Right lung (tissue), 2 donors: ENCODE measurements at regions not wholly inside any gene's neighbourhood (a gene's known extent, or its start where the extent isn't known, plus 50 kb on each side); places are given as distances from the start of the nearest gene placed in this dataset.

Source experiments
- DNase-seq, 2 donors: peaks; one replicate each; pipeline ENCODE4 v3.0.0-alpha.2; 2013

DNA sequence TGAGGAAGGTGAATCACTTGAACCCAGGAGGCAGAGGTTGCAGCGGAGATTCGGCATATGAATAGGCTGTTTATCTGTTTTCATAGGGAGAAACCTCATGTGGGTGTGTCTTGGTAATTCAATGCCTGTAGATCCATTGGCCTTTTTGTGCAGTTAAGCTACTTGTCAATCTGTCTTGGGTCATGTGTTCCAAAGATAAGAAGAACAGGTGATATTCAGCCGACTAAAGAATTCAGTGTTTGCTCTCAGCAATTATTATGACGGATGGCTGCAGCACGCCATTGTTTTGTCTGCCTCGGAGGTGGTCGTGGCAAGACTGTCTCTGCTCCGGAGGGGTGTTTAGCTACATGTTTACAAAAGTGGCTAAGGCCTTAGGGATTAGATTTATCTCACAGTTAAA, 573.0 kb upstream of the PCDH9 start:
- DNase-seq: no peak

DNA sequence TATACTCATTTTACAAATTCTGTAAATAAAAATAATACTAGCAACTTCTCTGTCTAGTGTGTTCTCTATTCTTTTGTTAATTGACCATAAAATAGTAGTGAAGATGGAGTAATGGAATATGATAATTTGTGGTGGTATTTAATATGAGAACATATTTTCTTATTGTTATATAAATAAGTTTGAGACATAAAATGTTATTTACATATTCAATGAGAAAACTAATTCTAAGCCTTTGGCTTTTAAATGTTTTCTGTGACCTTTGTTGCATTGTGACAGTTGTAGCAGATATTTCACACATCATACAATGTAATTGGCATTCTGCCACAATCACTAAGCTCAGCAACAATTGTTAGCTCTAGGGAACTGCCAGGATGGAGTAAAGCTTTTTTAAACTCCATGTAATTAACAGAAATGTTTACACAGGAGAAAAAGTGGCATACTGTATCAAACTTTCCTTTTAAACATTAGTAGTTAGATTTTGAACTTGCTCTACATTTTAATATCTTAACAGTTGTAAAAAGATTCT, 562.1 kb upstream of the PCDH9 start:
- DNase-seq: peak; percentile 69 to 85

DNA sequence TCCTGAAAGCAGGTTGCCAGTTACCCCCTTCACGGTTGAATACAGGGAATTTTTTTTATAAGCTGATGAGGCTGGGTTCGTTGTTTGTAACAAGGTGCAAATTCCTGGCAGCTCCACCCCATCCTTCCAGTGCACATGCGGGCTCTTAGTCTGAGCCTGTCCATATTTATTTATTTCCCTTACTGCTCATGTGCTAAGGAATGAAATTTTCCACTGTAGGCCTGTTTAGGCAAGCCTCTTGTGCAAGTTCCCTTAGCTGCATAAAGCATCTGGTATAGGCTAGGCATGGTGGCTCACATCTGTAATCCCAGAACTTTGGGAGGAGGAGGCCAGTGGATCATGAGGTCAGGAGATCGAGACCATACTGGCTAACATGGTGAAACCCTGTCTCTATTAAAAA, 560.9 kb upstream of the PCDH9 start:
- DNase-seq: no peak

DNA sequence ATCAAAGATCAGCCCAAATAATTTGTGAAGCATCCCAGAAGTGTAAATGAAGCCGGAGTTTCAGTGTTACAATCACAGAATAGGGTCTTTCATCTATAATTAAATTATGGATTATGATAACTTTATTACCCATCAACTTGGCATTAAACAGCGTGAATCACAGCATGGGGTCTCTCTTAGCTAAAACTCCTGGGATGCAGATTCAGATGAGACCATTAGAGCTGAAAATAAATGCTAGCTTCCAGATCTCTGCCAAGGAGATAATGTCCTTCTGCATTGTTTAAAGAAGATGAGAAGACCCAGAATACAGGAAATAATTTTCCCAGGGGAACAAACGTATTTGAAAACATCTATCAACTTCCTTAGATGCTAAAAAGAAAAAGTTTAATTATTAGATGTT, 546.0 kb upstream of the PCDH9 start:
- DNase-seq: no peak

DNA sequence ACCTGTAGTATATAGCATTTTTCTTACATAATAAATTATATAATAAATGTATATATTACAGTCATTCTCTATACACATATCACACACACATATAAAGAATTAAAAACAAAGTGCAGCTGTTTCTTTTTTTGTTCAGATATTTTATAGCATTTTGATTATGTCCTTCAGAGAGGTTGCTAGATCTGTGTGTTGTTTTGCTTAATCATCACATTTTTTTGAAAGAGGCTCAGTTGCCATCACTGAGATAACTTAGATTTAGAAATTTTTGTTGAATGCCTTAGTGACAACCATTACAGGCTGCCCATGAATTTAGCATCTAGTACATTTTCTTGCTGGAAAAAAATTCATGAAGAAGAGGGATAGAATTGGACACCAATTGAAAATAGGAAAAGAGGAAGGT, 545.2 kb upstream of the PCDH9 start:
- no peak for DNase-seq

DNA sequence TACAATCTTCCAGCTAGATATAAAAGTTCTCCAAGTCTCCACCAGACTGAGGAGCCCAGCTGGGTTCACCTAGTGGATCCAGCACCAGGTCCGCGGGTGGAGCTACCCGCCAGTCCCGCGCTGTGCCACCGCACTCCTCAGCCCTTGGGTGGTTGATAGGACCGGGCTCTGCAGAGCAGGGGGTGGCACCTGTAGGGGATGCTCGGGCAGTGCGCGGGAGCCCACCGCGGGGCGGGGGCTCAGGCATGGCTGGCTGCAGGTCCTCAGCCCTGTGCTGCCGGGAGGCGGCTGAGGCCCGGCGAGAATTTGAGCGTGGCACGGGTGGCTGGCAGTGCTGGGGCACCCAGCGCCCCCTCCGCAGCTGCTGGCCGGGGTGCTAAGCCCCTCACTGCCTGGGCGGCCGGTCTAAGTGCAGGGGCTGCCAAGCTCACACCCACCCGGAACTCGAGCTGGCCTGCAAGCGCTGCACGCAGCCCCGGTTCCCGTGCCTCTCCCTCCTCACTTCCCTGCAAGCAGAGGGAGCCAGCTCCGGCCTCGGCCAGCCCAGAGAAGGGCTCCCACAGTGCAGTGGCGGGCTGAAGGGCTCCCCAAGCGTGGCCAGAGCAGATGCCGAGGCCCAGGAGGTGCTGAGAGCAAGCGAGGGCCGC, 542.8 kb upstream of the PCDH9 start:
- DNase-seq: no peak

DNA sequence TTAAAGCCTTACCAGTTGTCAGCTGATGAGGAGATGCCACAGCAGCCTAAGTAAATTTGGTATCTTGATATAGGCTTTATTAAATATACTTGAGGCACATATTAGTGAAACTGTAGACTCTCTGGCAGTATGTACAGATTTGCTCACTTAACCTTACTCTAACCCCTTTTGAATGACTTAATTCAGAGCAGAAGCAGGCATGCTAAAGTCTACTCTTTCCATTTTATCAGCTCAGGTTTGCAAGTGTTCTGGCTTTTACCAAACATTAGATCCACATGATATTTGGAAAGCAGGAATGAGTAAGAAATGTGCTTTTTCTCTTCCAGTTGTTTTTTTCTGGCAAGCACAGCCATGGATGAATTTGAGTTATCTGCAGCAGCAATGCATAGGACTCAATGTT, 541.0 kb upstream of the PCDH9 start:
- DNase-seq: no peak

DNA sequence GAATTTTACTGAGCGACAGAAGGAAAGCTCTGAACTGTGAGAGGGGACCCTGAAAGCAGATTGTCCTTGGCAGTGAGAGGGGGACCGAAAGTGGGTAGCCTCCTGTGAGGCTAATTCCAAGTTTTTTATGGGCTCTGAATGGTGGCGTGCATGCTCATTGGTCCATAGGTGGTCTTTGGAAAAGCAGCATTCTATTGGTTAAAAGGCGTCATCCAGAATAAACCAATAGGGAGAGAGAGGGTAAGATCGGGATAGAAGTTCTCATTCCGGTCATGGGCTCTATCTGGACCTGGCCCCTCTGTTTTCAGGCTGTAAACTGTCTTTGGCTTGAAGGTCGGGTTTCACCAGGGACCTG, 539.8 kb upstream of the PCDH9 start:
- no peak for DNase-seq

DNA sequence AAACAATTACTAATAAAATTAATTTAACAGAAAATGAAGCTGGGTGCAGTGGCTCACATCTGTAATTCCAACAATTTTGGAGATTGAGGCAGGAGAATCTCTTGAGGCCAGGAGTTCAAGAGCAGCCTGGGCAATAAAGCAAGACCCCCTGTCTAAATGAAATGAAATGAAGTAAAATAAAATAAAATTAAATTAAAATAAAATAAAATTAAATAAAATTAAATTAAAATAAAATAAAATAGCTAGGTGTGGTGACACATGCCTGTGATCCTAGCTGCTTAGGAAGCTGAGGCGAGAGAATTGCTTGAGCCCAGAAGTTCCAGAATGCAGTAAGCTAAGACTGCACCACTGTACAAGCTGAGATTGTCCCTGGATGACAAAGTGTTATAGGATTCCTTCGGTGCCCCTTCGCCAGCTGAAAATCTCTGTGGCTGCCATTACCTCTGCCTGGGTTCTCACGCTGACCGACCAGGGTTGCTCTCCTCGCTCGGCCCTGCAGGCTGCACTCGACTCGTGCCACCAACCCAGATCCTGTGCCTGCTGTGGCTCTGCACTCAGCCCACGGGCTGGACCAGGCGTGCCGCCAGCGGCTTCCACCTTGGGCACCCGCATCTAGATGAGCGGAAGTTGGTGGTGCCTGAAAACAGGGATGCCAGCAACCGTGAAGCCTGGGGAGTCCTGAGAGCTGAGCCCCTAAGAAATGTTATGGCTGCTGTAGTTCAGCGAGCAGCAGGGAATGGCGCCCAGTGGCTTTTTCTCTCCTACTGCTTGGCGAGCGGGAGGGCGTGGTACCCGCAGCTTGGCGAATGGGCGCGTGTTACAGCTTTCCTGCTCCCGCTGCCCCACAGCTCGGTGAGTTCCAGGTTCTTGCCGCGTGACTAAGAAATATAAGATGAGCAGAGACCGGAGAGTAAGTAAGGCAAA, 539.2 kb upstream of the PCDH9 start:
- DNase-seq: no peak

DNA sequence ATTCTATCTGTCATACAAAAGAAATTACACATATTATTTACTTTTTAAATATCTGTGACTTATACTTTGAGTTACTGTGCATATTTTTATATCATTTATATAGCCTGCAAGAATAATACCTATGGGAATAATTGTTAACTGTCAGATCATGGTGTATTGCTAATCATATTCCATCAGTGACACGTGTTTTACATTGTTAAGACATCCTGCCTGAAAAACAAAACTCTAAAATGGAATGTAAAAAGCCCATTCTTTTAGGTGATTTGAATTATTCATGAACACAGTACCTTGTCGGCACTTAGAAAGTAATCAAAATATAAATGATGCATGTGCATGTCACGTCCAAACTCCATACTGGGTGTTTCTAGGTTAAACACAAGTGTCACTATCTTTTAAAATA, 533.8 kb upstream of the PCDH9 start:
- no peak for DNase-seq

DNA sequence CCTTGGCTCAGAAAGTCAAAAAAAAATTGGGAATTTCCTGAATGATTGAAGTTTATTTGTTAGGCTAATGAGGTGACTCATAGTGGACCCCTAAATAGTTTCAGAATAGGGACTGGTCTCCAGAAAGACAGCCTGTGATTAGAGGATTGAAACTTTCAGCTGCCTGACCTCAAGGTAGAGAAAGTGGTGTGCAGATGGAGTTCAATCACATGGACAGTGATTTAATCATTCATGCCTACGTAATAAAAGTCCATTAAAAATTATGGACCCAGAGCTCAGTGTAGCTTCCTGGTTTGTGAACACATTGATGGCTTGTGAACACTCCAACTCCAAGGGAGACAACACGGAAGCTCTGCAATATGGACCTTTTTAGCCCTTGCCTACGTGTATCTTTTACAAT, 533.2 kb upstream of the PCDH9 start:
- no peak for DNase-seq

DNA sequence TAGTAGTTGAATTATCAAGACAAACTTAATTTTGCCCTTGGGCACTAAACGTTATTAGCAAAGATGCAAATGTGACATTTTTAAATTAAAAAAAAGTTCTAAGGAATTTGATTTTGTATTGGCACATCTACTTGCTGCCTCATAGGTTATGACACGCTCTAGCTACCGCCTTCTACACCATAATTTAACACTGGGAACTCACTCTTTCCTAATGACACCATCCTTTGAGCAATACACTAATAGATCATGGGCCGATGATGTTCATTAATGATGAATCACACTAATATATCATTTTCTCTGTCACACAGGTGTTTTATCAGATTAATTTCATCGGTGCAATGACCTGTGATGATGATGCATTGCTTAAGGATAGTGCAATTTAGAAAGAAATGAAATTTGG, 528.8 kb upstream of the PCDH9 start:
- no peak for DNase-seq

DNA sequence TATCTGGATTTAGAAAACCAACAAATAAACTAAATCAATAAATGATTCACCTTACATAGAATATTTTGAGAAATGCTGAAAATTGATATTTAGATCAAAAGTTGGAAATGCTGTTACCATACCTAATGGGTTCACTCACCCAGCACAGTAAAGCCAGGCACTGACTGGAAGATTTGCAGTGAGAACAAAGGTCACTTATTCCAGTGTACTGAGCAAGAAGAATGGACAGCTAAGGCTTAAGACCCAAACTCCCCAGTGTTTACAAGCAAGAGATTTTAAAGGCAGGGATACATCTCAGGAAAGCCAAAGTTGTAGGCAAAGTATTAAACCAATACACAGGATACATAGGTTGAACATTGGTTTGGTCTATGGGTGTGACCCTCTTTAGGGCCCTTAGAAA, 523.9 kb upstream of the PCDH9 start:
- DNase-seq: no peak

DNA sequence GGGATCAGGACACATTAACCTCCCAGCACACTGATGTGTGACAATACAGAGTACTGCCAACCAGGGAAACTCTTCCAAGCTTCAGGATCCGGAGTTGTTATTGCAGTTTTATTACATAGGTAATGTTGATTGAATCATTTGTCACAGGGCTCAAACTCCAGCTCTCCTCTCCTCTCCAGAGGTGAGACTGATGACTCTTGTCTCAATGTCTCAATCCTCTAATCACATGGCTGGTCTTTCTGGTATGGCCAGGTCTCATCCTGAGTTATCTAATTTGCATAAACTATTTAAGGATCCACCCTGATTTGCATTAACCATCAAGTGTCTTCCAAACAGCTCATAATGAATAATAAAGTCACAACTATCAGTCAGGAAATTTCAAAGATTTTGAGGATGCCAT, 522.6 kb upstream of the PCDH9 start:
- no peak for DNase-seq

DNA sequence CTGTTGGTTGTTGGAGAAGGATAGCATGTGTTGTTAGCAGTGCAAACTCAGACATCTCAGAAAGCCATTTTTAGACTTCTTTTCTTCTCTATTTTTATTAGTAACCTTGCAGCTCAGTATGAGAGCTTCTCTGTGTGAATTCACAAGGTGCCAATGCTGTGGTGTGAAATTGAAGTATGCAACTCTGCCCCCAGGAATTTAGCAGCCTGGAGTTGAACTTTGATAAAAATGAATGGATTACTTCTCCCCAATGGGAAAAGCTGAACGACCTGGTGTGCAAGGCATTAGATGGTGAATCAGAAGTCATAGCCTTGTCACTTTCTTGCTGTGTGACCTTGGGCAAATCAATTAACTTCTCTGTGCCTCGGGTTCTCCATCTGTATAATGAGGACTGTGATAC, 512.3 kb upstream of the PCDH9 start:
- DNase-seq: no peak

DNA sequence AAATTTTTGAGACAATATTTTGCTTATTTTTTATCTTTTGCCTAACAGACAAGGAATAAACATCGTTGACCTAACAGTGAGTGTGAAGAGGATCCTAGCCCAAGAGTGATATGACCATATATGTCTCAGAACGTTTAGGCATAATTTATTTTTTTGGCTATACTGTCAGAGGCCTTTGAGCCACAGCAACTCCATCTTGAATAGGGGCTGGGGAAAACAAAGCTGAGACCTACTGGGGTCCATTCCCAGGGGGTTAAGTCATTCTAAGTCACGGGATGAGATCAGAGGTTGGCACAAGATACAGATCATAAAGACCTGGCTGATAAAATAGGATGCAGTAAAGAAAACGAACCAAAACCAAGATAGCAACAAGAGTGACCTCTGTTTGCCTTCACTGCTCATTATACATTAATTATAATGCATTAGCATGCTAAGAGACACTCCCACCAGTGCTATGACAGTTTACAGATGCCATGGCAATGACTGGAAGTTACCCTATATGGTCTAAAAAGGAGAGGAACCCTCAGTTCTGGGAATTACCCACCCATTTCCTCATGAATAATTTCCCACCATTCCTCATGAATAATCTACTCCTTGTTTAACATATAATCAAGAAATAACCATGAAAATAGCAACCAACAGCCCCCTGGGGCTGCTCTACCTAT, 510.9 kb upstream of the PCDH9 start:
- no peak for DNase-seq

DNA sequence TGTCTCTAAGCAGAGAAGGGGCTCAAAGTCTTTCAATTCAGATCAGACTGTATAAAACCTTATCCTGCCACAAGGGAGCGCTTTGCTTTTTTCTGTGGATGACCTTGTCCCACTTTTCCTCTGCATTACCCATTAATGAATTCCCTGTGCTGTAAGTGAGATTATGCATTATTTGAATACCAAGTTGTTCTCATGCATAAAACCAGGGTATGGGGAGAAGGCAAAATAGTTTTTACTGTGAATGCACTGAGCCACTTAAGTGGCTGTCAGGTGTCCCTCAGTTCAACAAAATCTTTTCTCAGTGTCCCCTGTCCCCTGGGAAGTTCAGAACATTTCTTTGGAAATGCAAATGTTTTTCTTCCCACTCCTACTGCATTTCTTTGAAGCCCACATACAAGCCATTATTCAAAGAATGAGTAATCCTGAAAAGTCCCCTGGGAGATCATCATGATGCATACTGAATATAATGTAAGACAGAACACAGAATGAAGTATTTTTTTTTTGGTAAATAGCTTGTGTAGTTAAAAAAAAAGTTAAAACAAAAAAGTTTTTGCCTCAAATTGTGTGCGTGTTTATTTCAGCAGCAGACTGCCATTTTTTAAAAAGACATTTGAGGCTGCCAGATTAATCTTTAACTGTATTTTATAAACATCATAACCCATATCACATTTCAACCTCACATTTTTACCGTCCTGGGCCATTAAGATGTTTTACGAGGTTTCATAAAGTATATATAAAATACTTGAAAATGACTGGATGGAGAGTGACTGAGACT, 506.7 kb upstream of the PCDH9 start:
- DNase-seq: no peak

DNA sequence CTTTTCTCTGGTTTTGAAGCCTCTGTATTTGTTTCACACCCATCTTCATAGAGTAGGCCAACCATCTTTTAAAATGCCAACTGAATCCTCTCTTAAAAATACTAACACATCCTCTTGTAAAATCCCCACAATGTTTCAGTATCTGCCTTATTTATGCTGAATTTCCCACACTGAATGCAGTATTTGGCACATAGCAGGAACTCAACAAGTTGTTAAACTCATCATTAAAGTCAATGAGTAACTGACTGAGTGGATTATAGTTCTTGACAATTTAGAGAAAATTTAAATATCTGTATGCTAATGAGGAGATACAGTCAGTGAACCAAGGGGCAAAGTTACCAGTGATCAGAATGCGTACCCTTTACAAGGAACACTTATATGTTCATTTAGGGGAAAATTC, 505.5 kb upstream of the PCDH9 start:
- DNase-seq: no peak

DNA sequence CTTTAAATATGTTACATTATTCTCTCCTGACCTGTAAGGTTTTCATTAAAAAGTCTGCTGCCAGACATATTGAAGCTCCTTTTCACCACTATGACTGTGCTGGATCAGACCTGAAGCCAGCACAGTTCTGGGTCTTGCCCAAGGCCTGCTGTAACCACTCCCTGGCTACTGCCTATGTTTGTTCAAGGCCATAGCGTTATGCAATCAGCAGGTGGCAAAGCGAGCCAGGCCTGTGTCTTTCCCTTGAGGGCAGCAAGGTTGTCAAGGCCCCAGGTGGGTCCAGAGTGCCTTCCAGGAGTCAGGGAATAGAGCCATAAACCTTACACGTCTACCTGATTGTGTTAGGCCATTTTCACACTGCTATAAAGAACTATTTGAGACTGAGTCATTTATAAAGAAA, 496.8 kb upstream of the PCDH9 start:
- no peak for DNase-seq

DNA sequence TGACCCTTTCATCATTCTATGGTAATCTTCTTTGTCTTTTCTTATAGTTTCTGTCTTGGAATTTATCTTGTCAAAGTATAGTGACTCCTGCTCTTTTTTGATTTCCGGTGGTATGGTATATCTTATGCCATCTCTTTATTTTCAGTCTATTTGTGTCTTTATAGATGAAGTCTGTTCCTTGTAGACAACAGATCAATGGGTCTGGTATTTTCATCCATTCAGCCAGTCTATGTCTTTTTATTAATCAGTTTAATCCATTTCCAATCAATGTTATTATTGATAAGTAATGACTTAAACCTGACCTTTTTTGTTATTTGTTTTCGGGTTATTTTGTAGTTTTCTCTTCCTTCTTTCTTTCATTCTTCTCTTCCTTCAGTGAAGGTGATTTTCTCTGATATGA, 495.9 kb upstream of the PCDH9 start:
- DNase-seq: no peak

DNA sequence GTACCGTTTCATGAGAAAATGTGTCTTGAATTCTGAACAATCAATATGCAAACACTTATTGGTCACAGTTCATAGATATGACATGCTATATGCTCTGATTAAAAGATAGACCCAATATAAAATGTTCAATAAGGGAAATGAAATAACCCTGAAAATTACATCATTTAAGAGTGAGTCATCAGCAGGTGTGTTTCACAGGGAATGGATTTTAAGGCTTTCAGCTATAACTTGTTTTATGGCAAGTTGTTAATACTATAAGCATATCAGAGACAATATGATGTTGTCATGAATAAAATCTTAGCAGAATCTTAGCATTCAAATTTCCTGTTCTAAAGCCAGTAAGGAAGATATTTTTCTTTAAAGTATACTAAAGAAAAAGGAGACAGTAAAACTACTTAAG, 483.4 kb upstream of the PCDH9 start:
- DNase-seq: no peak

DNA sequence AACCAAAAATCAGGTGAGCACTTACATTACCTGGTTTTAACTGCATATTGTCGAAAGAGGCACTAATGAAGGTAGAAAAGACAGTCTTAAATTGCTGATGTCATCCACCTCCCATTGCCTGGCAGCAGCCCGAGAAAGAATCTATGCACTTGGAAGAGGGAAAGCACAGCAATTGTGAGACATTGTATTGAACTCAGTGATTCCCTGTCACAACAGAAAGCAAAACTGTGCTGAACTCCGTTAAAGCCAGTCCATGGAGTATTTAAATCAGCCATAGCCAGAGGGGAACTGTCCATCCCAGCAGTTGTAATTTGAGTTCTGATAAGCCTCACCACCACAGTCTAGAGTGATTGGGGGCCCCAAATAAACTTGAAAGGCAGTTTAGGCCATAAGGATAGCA, 466.6 kb upstream of the PCDH9 start:
- DNase-seq: no peak
